GM21825 (cell line): ENCODE measurements at regions not wholly inside any gene's neighbourhood (a gene's known extent, or its start where the extent isn't known, plus 50 kb on each side); places are given as distances from the start of the nearest gene placed in this dataset.

Experiments
- ATAC-seq: cut with Tn5 transposase; IDR thresholded peaks from one replicate; pipeline ENCODE4 v1.9.1; 2021; ENCODE audit warnings: mild to moderate bottlenecking, moderate library complexity; ENCODE audit not compliant: unreplicated experiment

GRCh38 chr11:127281534-127281933 lies 281.0 kb upstream of the KIRREL3 start:
- no peak for ATAC-seq

- ATAC-seq, result no peak
These were observed 275.2 kb upstream of the KIRREL3 start for GRCh38 chr11:127275774-127276173.

- no peak for ATAC-seq
These were observed 273.7 kb upstream of the KIRREL3 start for GRCh38 chr11:127274328-127274676.

- no peak for ATAC-seq
These were observed 273.2 kb upstream of the KIRREL3 start for GRCh38 chr11:127273593-127274327.

GRCh38 chr11:127270851-127271250 lies 270.3 kb upstream of the KIRREL3 start:
- no peak for ATAC-seq

GRCh38 chr11:127269911-127270310 lies 269.3 kb upstream of the KIRREL3 start:
- no peak for ATAC-seq

GRCh38 chr11:127268932-127269331 lies 268.4 kb upstream of the KIRREL3 start:
- ATAC-seq, result no peak

GRCh38 chr11:127268521-127268920 lies 268.0 kb upstream of the KIRREL3 start:
- no peak for ATAC-seq

GRCh38 chr11:127259102-127259501 lies 258.5 kb upstream of the KIRREL3 start:
- ATAC-seq, result no peak

GRCh38 chr11:127255209-127255608 lies 254.6 kb upstream of the KIRREL3 start:
- ATAC-seq, result no peak

GRCh38 chr11:127252321-127252720 lies 251.8 kb upstream of the KIRREL3 start:
- ATAC-seq, result no peak

GRCh38 chr11:127249576-127249975 lies 249.0 kb upstream of the KIRREL3 start:
- no peak for ATAC-seq

- ATAC-seq, result no peak
These were observed 247.9 kb upstream of the KIRREL3 start for GRCh38 chr11:127248476-127248875.

GRCh38 chr11:127247261-127247851 lies 246.8 kb upstream of the KIRREL3 start:
- ATAC-seq, result no peak

- no peak for ATAC-seq
These were observed 242.1 kb upstream of the KIRREL3 start for GRCh38 chr11:127242676-127243075.

GRCh38 chr11:127238321-127238720 lies 237.8 kb upstream of the KIRREL3 start:
- ATAC-seq, result no peak

- ATAC-seq, result no peak
These were observed 236.2 kb upstream of the KIRREL3 start for GRCh38 chr11:127236776-127237175.

- ATAC-seq, result no peak
These were observed 233.4 kb upstream of the KIRREL3 start for GRCh38 chr11:127233998-127234397.

- no peak for ATAC-seq
These were observed 229.8 kb upstream of the KIRREL3 start for GRCh38 chr11:127230392-127230791.

GRCh38 chr11:127226949-127227348 lies 226.4 kb upstream of the KIRREL3 start:
- no peak for ATAC-seq

GRCh38 chr11:127226380-127226779 lies 225.8 kb upstream of the KIRREL3 start:
- ATAC-seq, result no peak

- ATAC-seq, result no peak
These were observed 225.0 kb upstream of the KIRREL3 start for GRCh38 chr11:127225619-127226018.

GRCh38 chr11:127224276-127224675 lies 223.7 kb upstream of the KIRREL3 start:
- ATAC-seq, result no peak
